GM19043 (cell line): ENCODE measurements at regions not wholly inside any gene's neighbourhood (a gene's known extent, or its start where the extent isn't known, plus 50 kb on each side); places are given as distances from the start of the nearest gene placed in this dataset.

ENCODE experiments used
- ATAC-seq: cut with Tn5 transposase; IDR thresholded peaks from one replicate; pipeline ENCODE4 v1.9.1; 2021; ENCODE audit warnings: low read depth; ENCODE audit not compliant: unreplicated experiment

GRCh38 chr2:33786881-33787280 is 187.8 kb upstream of the FAM98A start:
- no peak for ATAC-seq

DNA sequence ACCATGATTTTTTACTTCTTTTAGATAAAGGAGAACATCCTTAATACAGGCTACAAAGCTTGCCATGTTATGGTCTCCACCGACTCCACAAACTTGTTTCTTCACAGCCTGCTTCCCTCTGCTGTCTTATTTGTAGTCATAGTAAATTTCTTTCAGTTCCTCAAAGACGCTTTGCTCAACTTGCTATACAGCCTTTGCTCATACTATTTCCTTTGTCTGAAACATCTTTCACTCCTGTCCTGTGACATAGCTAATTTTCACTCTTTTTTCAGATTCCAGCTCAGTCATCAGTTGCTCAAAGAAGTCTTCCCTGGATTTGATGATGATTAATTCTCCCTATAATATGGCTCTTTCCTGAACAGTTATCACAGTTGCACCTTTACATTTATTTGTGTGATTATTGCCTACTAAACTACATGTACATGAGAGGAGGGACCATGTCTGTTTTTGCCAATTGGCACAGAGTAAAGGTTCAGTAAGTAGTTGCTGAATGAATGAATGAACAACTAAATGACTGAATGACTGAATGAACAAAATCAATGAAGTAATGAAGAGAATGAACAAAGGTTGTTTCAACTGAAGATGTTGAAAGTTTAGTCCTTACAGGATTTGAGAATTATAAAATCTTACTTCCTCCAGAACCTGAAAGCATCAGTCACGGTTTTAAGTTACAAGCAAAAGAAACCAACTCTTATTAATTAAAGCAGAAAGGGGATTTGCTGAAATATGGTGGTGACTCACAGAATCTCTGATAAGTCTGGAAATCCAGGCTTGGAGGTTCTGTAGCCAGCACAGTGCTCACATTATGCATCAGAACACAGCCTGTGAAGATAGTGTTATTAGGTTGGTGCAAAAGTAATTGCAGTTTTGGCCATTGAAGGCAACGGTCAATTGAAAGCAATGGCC is 186.4 kb upstream of the FAM98A start:
- ATAC-seq: peak; percentile 91

- no peak for ATAC-seq
Measured at GRCh38 chr2:33784488-33784887, 185.4 kb upstream of the FAM98A start.

DNA sequence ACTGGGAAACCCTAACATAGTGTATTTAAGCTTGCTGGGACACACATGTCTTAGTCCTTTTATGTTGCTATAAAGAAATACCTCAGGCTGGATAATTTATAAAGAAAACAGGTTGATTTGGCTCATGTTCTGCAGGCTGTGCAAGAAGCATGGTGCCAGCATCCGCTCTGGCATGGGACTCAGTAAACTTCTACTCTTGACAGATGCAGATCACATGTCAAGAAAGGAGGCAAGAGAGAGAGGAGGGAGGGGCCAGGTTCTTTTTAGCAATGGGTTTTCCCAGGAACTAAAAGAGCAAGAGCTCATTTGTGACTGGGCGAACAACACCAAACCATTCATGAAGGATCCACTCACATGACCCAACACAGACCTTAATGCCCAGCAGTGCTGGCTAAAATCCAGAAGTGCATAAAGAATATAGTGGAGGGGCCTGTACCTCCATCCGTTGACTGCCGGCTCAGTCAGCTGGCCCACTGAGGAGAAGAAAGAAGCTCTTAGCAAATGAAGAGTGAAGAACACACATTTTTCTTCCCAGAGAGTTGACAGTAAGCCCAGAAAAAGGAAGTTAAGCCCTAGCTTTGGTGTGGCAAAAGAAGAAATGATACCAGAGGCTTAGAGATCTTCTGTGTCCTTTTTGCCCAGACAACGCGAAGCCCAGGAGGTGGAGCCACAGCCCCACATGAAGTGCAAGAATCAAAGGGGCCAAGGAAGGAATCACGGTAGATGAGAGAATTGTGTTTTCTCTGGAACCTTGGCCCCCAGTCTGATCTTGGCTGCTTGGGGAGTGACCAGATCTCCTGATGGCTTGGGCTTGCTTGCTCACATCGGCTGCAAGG is 183.5 kb upstream of the FAM98A start:
- ATAC-seq: no peak

- no peak for ATAC-seq
Measured at GRCh38 chr2:33777786-33778185, 178.7 kb upstream of the FAM98A start.

DNA sequence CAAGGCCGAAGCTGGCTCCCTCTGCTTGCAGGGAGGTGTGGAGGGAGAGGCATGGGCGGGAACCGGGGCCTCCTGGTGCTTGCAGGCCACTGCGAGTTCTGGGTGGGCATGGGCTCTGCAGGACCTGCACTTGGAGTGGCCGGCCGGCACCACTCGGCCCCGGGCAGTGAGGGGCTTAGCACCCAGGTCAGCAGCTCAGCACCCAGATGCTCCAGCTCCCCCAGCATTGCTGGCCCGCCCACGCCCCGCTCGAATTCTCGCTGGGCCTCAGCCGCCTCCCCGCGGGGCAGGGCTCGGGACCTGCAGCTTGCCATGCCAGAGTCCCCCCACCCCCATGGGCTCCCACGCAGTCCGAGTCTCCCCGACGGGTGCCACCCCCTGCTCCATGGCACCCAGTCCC is 176.2 kb upstream of the FAM98A start:
- no peak for ATAC-seq

DNA sequence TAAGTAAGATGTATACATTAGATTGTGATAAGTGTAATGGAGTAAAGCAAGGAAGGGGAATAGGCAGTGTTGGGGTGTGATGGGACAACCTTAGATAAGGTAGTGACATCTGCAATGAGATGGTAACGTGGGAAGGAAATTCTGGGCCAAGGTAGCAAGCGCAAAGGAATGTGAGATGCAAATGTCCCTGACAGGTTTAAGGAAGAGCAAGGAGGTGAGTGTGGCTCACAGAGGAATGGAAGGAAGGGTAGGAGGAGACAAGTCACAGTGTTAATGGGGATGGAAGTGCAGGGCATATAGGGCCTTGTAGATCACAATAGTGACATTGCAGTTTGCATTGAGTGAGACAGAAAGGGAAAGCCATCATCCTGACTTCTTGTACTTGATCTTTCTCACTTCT is 170.9 kb upstream of the FAM98A start:
- ATAC-seq: no peak

DNA sequence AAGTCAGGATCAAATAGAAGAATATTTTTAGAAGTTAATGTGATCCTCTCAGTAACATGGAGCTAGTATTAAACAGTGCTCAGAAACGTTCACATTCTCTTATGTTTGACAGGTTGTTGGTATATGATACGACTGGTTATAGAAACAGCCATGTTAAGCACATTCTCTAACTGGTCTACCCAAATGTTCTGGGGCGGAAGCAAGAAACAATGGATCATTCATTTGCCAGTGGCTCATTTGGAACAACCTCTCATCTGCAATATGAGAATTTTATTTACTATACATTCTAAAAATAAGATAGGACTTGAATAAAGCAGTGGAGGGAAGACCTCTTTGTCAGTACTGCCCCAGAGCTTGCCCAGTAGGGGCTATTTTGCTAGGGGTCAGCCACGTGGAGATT is 167.1 kb upstream of the FAM98A start:
- no peak for ATAC-seq

DNA sequence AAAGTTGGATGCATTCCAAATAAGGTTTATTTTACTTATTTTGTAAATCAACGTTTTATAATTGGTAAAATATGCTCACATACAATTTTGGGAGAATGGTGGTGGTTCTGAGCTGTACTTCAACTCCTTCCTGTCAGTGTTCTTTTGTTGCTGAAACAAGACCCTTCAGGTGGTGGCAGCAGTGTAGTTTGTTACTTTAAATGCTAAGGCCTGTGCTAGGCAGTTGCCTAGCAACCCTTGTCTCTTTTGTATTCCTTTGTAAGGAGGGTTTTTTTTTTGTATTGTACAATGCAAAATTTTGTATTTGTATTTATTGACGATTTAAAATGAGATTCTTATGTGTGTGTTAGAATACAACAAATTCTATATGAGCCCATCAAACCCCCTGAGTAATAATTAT is 166.0 kb upstream of the FAM98A start:
- ATAC-seq: no peak

DNA sequence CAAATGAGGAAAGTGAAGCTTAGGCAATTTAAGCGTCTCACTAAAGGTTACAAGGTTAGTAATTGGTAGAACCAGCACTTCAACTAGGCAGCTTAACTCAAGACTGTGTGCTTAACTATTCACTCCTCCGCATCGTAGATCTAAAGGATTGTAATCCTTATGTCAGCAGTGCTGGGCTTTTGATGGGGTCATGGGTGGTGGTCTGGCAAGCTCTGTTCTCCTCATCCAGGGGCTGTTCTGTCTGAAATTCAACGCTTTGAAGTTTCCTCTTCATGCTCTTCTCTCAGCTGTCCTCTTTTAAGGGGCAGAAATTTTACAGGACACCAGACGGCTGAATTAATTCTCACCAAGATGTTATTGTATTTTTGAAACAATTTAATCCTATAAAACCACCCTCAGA is 165.5 kb upstream of the FAM98A start:
- ATAC-seq: no peak

DNA sequence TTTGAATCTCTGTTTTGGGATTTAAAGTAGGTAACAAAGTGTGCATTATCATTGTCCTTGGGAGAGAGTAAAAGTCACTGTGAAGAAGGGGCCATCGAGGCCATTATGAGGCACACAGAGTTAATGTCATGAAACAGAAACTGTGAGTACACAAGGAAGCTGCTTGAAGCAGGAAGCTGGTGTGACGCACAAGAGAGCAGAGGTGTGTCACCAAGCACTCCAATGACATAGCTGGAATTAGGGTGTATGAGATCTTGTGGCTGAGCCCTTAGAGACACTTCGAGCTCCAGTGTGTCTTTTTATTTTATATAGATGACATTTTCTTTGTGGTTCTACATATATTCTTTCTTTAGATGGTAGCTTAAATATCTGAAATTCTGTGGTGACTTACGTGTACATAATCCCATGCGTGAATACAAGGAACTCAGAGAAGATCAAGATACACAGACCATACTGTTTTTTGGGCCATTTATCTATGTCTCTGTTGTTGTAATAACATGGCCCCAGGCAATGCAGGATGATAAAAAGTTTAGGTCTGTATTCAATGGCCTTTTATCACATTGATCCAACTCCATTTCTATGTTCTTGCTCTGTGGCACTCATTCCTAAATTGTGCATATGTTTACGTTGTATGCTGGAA is 164.7 kb upstream of the FAM98A start:
- no peak for ATAC-seq

GRCh38 chr2:33762636-33763035 is 163.5 kb upstream of the FAM98A start:
- no peak for ATAC-seq

GRCh38 chr2:33746208-33746800 is 147.2 kb upstream of the FAM98A start:
- ATAC-seq: no peak

- ATAC-seq: no peak
Measured at GRCh38 chr2:33735096-33735495, 136.0 kb upstream of the FAM98A start.

DNA sequence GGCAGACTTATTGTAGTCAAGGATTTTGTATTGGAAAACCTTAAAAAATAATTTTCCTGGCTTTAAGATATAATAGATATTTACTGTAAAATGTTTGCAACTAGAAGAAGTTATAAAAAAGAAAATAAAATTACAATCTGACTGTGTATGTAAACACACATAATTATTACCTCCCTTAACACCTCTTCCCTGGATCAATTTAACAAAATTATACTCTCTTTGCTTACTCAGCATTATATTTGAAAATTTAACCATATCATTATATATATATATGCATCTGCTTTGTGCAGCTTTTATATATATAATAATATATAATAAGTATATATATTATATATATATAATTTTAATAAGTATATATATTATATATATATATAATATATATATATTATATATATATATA is 131.7 kb upstream of the FAM98A start:
- ATAC-seq: no peak

DNA sequence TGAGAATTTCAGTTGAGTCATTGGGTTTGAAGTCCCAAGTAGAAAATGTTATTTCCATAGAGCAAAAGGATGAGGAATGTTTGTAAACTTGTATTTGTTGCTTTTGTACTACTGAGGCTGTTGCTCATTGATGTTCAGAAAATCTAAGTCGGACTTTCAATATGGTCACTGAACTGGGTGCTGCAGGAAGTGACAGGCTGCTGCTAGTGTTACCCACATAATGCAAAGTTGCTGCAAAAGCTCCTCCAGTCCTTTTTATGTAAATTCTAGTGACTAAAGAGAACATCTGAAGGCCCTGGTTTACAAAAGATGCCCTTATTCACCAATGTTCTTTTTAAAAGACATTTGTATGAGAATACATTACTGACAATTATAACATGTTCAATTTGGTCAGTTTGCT is 131.1 kb upstream of the FAM98A start:
- no peak for ATAC-seq

GRCh38 chr2:33729353-33729752 is 130.3 kb upstream of the FAM98A start:
- no peak for ATAC-seq

DNA sequence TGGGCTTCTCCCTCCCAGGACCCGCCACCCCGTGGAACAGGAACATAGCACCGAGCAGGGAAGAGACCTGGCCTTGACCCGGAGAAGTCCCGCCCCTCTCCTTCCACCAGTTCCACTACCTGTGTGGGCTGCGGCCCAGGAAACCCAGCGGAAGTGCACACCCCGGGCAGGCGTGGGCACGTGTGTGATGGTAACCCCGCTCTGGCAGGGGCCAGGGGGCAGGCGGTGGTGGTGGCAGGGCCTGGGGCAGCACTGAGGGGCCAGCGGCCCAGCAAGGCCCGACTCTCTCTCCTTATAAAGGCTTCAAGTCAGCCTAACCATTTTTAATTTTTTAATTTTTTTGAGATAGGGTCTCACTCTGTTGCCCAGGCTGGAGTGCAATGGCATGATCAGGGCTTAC is 129.0 kb upstream of the FAM98A start:
- no peak for ATAC-seq

DNA sequence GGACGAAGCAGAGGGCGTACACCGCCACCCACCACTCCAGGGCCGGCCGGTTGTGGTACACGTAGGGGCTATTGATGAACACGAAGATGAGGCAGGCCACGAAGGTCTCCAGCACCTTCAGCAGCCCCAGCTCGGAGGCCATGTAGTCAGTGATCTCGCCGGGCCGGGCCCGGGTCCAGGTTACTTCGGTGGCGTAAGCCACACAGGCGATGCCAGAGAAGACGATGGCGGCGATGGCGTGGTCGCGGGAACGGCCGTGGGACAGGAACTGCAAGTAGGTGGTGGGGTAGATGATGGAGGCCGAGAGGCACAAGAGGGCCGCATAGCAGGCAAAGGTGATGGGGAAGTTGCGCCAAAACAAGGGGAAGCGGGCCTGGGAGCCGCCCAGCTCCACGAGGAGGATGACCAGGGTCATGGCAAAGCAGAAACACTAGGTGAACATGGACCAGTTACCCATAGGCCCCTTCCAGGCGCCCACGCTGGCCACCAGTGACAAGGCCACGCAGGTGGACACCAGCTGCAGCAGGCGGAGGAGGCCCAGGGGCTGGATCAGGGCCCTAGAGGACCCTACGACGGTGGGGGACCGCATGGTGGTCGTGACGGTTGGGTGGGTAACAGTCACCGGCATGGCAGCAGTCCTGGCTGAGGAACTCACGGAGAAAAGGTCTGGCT is 128.4 kb upstream of the FAM98A start:
- no peak for ATAC-seq

DNA sequence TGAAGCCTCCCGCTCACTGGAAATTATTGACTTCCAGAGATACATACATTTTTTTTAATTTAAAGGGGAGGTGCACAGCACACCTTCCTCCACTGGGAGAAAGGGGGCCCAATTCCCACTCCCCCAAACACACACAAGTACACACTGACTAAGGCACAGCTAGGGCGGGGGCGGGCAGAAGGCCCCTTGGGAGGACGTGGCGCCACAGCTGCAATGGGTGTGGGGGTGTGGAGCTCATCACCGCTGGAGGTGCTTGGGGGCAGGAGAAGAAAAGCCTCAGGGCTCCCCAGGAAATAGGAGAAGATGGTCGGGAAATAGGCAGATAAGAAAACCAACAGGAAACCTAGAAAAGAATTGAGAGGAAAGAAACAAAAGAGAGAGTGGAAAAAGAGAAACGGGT is 127.3 kb upstream of the FAM98A start:
- ATAC-seq: no peak
